GM20431 (cell line): ENCODE measurements at regions not wholly inside any gene's neighbourhood (a gene's known extent, or its start where the extent isn't known, plus 50 kb on each side); places are given as distances from the start of the nearest gene placed in this dataset.

Source experiments
- in situ Hi-C: fragments of 300-500 bp; cut with MseI, MboI; formaldehyde crosslinking; loops from one replicate; pipeline ENCODE4 v1.15.0; 2020; ENCODE audit warnings: low sequenced_read_pairs; ENCODE audit not compliant: unreplicated experiment

GRCh38 chr5:122515210-122515609 lies 203.2 kb downstream of the SNCAIP start:
- in situ Hi-C loops, result loop anchor here (25.0 kb wide), 1 partner anchor 822 kb away; no protein-coding TSS in a partner anchor

- in situ Hi-C loops, result loop anchor here (25.0 kb wide), 1 partner anchor 821 kb away; no protein-coding TSS in a partner anchor
Measured at GRCh38 chr5:122515709-122516431, 203.8 kb downstream of the SNCAIP start.

- in situ Hi-C loops, result loop anchor here (25.0 kb wide), 1 partner anchor 821 kb away; no protein-coding TSS in a partner anchor
Measured at GRCh38 chr5:122516432-122516743, 204.4 kb downstream of the SNCAIP start.

GRCh38 chr5:122517091-122517490 lies 205.1 kb downstream of the SNCAIP start:
- in situ Hi-C loops, result loop anchor here (25.0 kb wide), 1 partner anchor 820 kb away; no protein-coding TSS in a partner anchor

- in situ Hi-C loops, result loop anchor here (25.0 kb wide), 1 partner anchor 814 kb away; no protein-coding TSS in a partner anchor
Measured at GRCh38 chr5:122523776-122524175, 211.7 kb downstream of the SNCAIP start.

GRCh38 chr5:122527547-122527946 lies 215.5 kb downstream of the SNCAIP start:
- in situ Hi-C loops, result no loop called here

GRCh38 chr5:122532035-122532434 lies 220.0 kb downstream of the SNCAIP start:
- in situ Hi-C loops, result no loop called here

- in situ Hi-C loops, result no loop called here
Measured at GRCh38 chr5:122533825-122534224, 221.8 kb downstream of the SNCAIP start.

GRCh38 chr5:122534829-122535228 lies 222.8 kb downstream of the SNCAIP start:
- in situ Hi-C loops, result no loop called here

GRCh38 chr5:122541388-122541787 lies 229.4 kb downstream of the SNCAIP start:
- in situ Hi-C loops, result no loop called here

- in situ Hi-C loops, result no loop called here
Measured at GRCh38 chr5:122545986-122546385, 228.9 kb upstream of the SNX2 start.

- in situ Hi-C loops, result no loop called here
Measured at GRCh38 chr5:122547219-122547618, 227.7 kb upstream of the SNX2 start.

- in situ Hi-C loops, result no loop called here
Measured at GRCh38 chr5:122547669-122548068, 227.2 kb upstream of the SNX2 start.

GRCh38 chr5:122559676-122560075 lies 215.2 kb upstream of the SNX2 start:
- in situ Hi-C loops, result no loop called here

GRCh38 chr5:122561209-122561608 lies 213.7 kb upstream of the SNX2 start:
- in situ Hi-C loops, result no loop called here

GRCh38 chr5:122565331-122565730 lies 209.5 kb upstream of the SNX2 start:
- in situ Hi-C loops, result no loop called here

- in situ Hi-C loops, result no loop called here
Measured at GRCh38 chr5:122576256-122577016, 198.4 kb upstream of the SNX2 start.

- in situ Hi-C loops, result no loop called here
Measured at GRCh38 chr5:122581629-122582028, 193.3 kb upstream of the SNX2 start.

GRCh38 chr5:122584411-122585300 lies 190.2 kb upstream of the SNX2 start:
- in situ Hi-C loops, result no loop called here

- in situ Hi-C loops, result no loop called here
Measured at GRCh38 chr5:122585371-122585770, 189.5 kb upstream of the SNX2 start.
